Activated CD4-positive, alpha-beta T cell treated with anti-CD3 and anti-CD28 coated beads, Interleukin-2, amount 10 ng/mL, durations not matched to agents 7 days and 5 days (primary cell): ENCODE measurements at regions not wholly inside any gene's neighbourhood (a gene's known extent, or its start where the extent isn't known, plus 50 kb on each side); places are given as distances from the start of the nearest gene placed in this dataset.

Experiments used
- CTCF ChIA-PET: fragments of 350-600 bp; sonication (Branson Sonifier 250); formaldehyde crosslinking; loops from one replicate; lab custom pipeline; 2021; ENCODE audit warnings: antibody characterized with exemption; lab: Charles Lee
- POLR2A ChIA-PET: fragments of 350-600 bp; sonication (Branson Sonifier 250); formaldehyde crosslinking; loops from one replicate; lab custom pipeline; 2021; ENCODE audit warnings: antibody characterized with exemption; lab: Charles Lee
- DNase-seq: peaks from one replicate; pipeline ENCODE4 v3.0.0-alpha.2; 2020
- H3K27ac Mint-ChIP-seq: one replicate; pipeline ENCODE4 v1.8.0; 2021; ENCODE audit warnings: mild to moderate bottlenecking, moderate library complexity, mixed read lengths
- H3K27me3 Mint-ChIP-seq: one replicate; pipeline ENCODE4 v1.8.0; 2021; ENCODE audit warnings: mixed read lengths
- H3K36me3 Mint-ChIP-seq: one replicate; pipeline ENCODE4 v1.8.0; 2021; ENCODE audit warnings: low read depth, mixed read lengths
- H3K4me1 Mint-ChIP-seq: one replicate; pipeline ENCODE4 v1.8.0; 2021; ENCODE audit warnings: mixed read lengths
- H3K4me3 Mint-ChIP-seq: one replicate; pipeline ENCODE4 v1.8.0; 2021; ENCODE audit warnings: mild to moderate bottlenecking, moderate library complexity, mixed read lengths
- H3K9me3 Mint-ChIP-seq: one replicate; pipeline ENCODE4 v1.8.0; 2021; ENCODE audit warnings: mixed read lengths

- H3K27ac Mint-ChIP-seq, result no peak overlapping the region
- no peak for DNase-seq
- CTCF ChIA-PET, result no interaction called here
- H3K36me3 Mint-ChIP-seq, result no peaks in the 10 kb centered on the region
- no peak overlapping the region for H3K4me3 Mint-ChIP-seq
- no peaks in the 10 kb centered on the region for H3K27me3 Mint-ChIP-seq
- POLR2A ChIA-PET, result no interaction called here
- H3K9me3 Mint-ChIP-seq, result peaks cover 2% of the 10 kb centered on the region
- no peaks in the 10 kb centered on the region for H3K4me1 Mint-ChIP-seq
Observed at GRCh38 chr5:117869596-117869995, 1118.8 kb downstream of the DTWD2 start.

- H3K27me3 Mint-ChIP-seq, result no peaks in the 10 kb centered on the region
- H3K36me3 Mint-ChIP-seq, result no peaks in the 10 kb centered on the region
- POLR2A ChIA-PET, result no interaction called here
- no peak overlapping the region for H3K27ac Mint-ChIP-seq
- no peaks in the 10 kb centered on the region for H3K9me3 Mint-ChIP-seq
- DNase-seq, result no peak
- H3K4me3 Mint-ChIP-seq, result no peak overlapping the region
- no peaks in the 10 kb centered on the region for H3K4me1 Mint-ChIP-seq
- CTCF ChIA-PET, result no interaction called here
Observed at GRCh38 chr5:117863586-117864296, 1124.6 kb downstream of the DTWD2 start.

- ChIA-PET POLR2A (no interaction called here), CTCF (no interaction called here)
- no peaks in the 10 kb centered on the region for H3K9me3 Mint-ChIP-seq
- H3K27ac Mint-ChIP-seq, result no peak overlapping the region
- no peak for DNase-seq
- H3K4me1 Mint-ChIP-seq, result no peaks in the 10 kb centered on the region
- H3K36me3 Mint-ChIP-seq, result no peaks in the 10 kb centered on the region
- H3K4me3 Mint-ChIP-seq, result no peak overlapping the region
- H3K27me3 Mint-ChIP-seq, result no peaks in the 10 kb centered on the region
Observed at GRCh38 chr5:117860550-117860949, 1127.8 kb downstream of the DTWD2 start.

- no peak overlapping the region for H3K4me3 Mint-ChIP-seq
- ChIA-PET POLR2A (no interaction called here), CTCF (no interaction called here)
- no peak for DNase-seq
- no peaks in the 10 kb centered on the region for H3K9me3 Mint-ChIP-seq
- no peaks in the 10 kb centered on the region for H3K27me3 Mint-ChIP-seq
- H3K27ac Mint-ChIP-seq, result no peak overlapping the region
- no peaks in the 10 kb centered on the region for H3K4me1 Mint-ChIP-seq
- H3K36me3 Mint-ChIP-seq, result no peaks in the 10 kb centered on the region
Observed at GRCh38 chr5:117859176-117859575, 1129.2 kb downstream of the DTWD2 start.

GRCh38 chr5:117856713-117857112, 1131.6 kb downstream of the DTWD2 start:
- POLR2A ChIA-PET, result no interaction called here
- no peaks in the 10 kb centered on the region for H3K27me3 Mint-ChIP-seq
- H3K36me3 Mint-ChIP-seq, result no peaks in the 10 kb centered on the region
- CTCF ChIA-PET, result no interaction called here
- H3K27ac Mint-ChIP-seq, result no peak overlapping the region
- no peaks in the 10 kb centered on the region for H3K4me1 Mint-ChIP-seq
- H3K4me3 Mint-ChIP-seq, result no peak overlapping the region
- peaks cover 2% of the 10 kb centered on the region for H3K9me3 Mint-ChIP-seq
- DNase-seq, result no peak

GRCh38 chr5:117837786-117838185, 1150.6 kb downstream of the DTWD2 start:
- H3K4me3 Mint-ChIP-seq, result no peak overlapping the region
- H3K4me1 Mint-ChIP-seq, result no peaks in the 10 kb centered on the region
- H3K27me3 Mint-ChIP-seq, result no peaks in the 10 kb centered on the region
- CTCF ChIA-PET, result no interaction called here
- POLR2A ChIA-PET, result no interaction called here
- no peak for DNase-seq
- no peaks in the 10 kb centered on the region for H3K36me3 Mint-ChIP-seq
- no peak overlapping the region for H3K27ac Mint-ChIP-seq
- peaks cover 18% of the 10 kb centered on the region for H3K9me3 Mint-ChIP-seq

GRCh38 chr5:117833691-117834090, 1154.7 kb downstream of the DTWD2 start:
- Mint-ChIP-seq H3K27ac (no peak overlapping the region), H3K27me3 (no peaks in the 10 kb centered on the region), H3K9me3 (peaks cover 15% of the 10 kb centered on the region), H3K4me1 (no peaks in the 10 kb centered on the region), H3K4me3 (no peak overlapping the region), H3K36me3 (no peaks in the 10 kb centered on the region)
- POLR2A ChIA-PET, result no interaction called here
- no peak for DNase-seq
- CTCF ChIA-PET, result no interaction called here

- no peak for DNase-seq
- no peaks in the 10 kb centered on the region for H3K27me3 Mint-ChIP-seq
- ChIA-PET POLR2A (no interaction called here), CTCF (no interaction called here)
- no peak overlapping the region for H3K4me3 Mint-ChIP-seq
- no peaks in the 10 kb centered on the region for H3K36me3 Mint-ChIP-seq
- no peaks in the 10 kb centered on the region for H3K4me1 Mint-ChIP-seq
- peaks cover 16% of the 10 kb centered on the region for H3K9me3 Mint-ChIP-seq
- H3K27ac Mint-ChIP-seq, result no peak overlapping the region
Observed at GRCh38 chr5:117829646-117830045, 1158.7 kb downstream of the DTWD2 start.

- DNase-seq, result no peak
- POLR2A ChIA-PET, result no interaction called here
- Mint-ChIP-seq H3K27me3 (no peaks in the 10 kb centered on the region), H3K4me3 (no peak overlapping the region), H3K27ac (no peak overlapping the region), H3K4me1 (no peaks in the 10 kb centered on the region), H3K9me3 (peaks cover 2% of the 10 kb centered on the region), H3K36me3 (no peaks in the 10 kb centered on the region)
- CTCF ChIA-PET, result no interaction called here
Observed at GRCh38 chr5:117813850-117814249, 1174.5 kb downstream of the DTWD2 start.

- Mint-ChIP-seq H3K4me3 (no peak overlapping the region), H3K9me3 (peaks cover 2% of the 10 kb centered on the region), H3K36me3 (no peaks in the 10 kb centered on the region), H3K27ac (no peak overlapping the region), H3K27me3 (no peaks in the 10 kb centered on the region), H3K4me1 (no peaks in the 10 kb centered on the region)
- ChIA-PET CTCF (no interaction called here), POLR2A (no interaction called here)
- DNase-seq, result no peak
Observed at GRCh38 chr5:117812861-117813260, 1175.5 kb downstream of the DTWD2 start.

- no peak overlapping the region for H3K4me3 Mint-ChIP-seq
- no peak for DNase-seq
- H3K27me3 Mint-ChIP-seq, result no peaks in the 10 kb centered on the region
- POLR2A ChIA-PET, result no interaction called here
- no peaks in the 10 kb centered on the region for H3K36me3 Mint-ChIP-seq
- H3K4me1 Mint-ChIP-seq, result no peaks in the 10 kb centered on the region
- H3K27ac Mint-ChIP-seq, result no peak overlapping the region
- CTCF ChIA-PET, result no interaction called here
- H3K9me3 Mint-ChIP-seq, result peaks cover 4% of the 10 kb centered on the region
Observed at GRCh38 chr5:117809251-117809650, 1179.1 kb downstream of the DTWD2 start.

- Mint-ChIP-seq H3K27ac (no peak overlapping the region), H3K4me1 (no peaks in the 10 kb centered on the region), H3K36me3 (no peaks in the 10 kb centered on the region), H3K9me3 (peaks cover 2% of the 10 kb centered on the region), H3K4me3 (no peak overlapping the region), H3K27me3 (no peaks in the 10 kb centered on the region)
- ChIA-PET POLR2A (no interaction called here), CTCF (no interaction called here)
- no peak for DNase-seq
Observed at GRCh38 chr5:117805058-117805457, 1183.3 kb downstream of the DTWD2 start.

GRCh38 chr5:117803533-117803932, 1184.8 kb downstream of the DTWD2 start:
- Mint-ChIP-seq H3K4me1 (no peaks in the 10 kb centered on the region), H3K27ac (no peak overlapping the region), H3K9me3 (peaks cover 2% of the 10 kb centered on the region), H3K27me3 (no peaks in the 10 kb centered on the region), H3K36me3 (no peaks in the 10 kb centered on the region), H3K4me3 (no peak overlapping the region)
- ChIA-PET CTCF (no interaction called here), POLR2A (no interaction called here)
- no peak for DNase-seq

- no peaks in the 10 kb centered on the region for H3K4me1 Mint-ChIP-seq
- DNase-seq, result no peak
- peaks cover under 1% of the 10 kb centered on the region for H3K9me3 Mint-ChIP-seq
- no peak overlapping the region for H3K4me3 Mint-ChIP-seq
- POLR2A ChIA-PET, result no interaction called here
- H3K36me3 Mint-ChIP-seq, result no peaks in the 10 kb centered on the region
- CTCF ChIA-PET, result no interaction called here
- no peaks in the 10 kb centered on the region for H3K27me3 Mint-ChIP-seq
- H3K27ac Mint-ChIP-seq, result no peak overlapping the region
Observed at GRCh38 chr5:117801583-117801982, 1186.8 kb downstream of the DTWD2 start.
